Activated CD4-positive, alpha-beta memory T cell treated with anti-CD3 and anti-CD28 coated beads, Interleukin-2, amount 10 ng/mL, durations not matched to agents 7 days and 5 days (primary cell): ENCODE measurements at regions not wholly inside any gene's neighbourhood (a gene's known extent, or its start where the extent isn't known, plus 50 kb on each side); places are given as distances from the start of the nearest gene placed in this dataset.

Experiments used
- CTCF ChIA-PET: fragments of 350-600 bp; sonication (Branson Sonifier 250); formaldehyde crosslinking; loops from one replicate; lab custom pipeline; 2021; ENCODE audit warnings: antibody characterized with exemption, inconsistent platforms; lab: Charles Lee
- POLR2A ChIA-PET: fragments of 350-600 bp; sonication (Branson Sonifier 250); formaldehyde crosslinking; loops from one replicate; lab custom pipeline; 2021; ENCODE audit warnings: antibody characterized with exemption; lab: Charles Lee
- DNase-seq: peaks from one replicate; pipeline ENCODE4 v3.0.0-alpha.2; 2020
- H3K27ac Mint-ChIP-seq: one replicate; pipeline ENCODE4 v1.8.0; 2021; ENCODE audit warnings: mild to moderate bottlenecking, mixed read lengths
- H3K27me3 Mint-ChIP-seq: one replicate; pipeline ENCODE4 v1.8.0; 2021; ENCODE audit warnings: mixed read lengths
- H3K36me3 Mint-ChIP-seq: one replicate; pipeline ENCODE4 v1.8.0; 2021; ENCODE audit warnings: low read depth, mixed read lengths
- H3K4me1 Mint-ChIP-seq: one replicate; pipeline ENCODE4 v1.8.0; 2021; ENCODE audit warnings: mixed read lengths
- H3K4me3 Mint-ChIP-seq: one replicate; pipeline ENCODE4 v1.8.0; 2021; ENCODE audit warnings: mild to moderate bottlenecking, mixed read lengths
- H3K9me3 Mint-ChIP-seq: one replicate; pipeline ENCODE4 v1.8.0; 2021; ENCODE audit warnings: mixed read lengths

- CTCF ChIA-PET = no interaction called here
- no peak overlapping the region for H3K27ac Mint-ChIP-seq
- H3K4me1 Mint-ChIP-seq = no peaks in the 10 kb centered on the region
- H3K27me3 Mint-ChIP-seq = peaks cover 6% of the 10 kb centered on the region
- POLR2A ChIA-PET = no interaction called here
- H3K9me3 Mint-ChIP-seq = no peaks in the 10 kb centered on the region
- no peak overlapping the region for H3K4me3 Mint-ChIP-seq
- no peak for DNase-seq
- H3K36me3 Mint-ChIP-seq = no peaks in the 10 kb centered on the region
These were observed 651.3 kb downstream of the PTPRC start for GRCh38 chr1:199290186-199290585.

- CTCF ChIA-PET = no interaction called here
- H3K27me3 Mint-ChIP-seq = peaks cover 10% of the 10 kb centered on the region
- no peaks in the 10 kb centered on the region for H3K36me3 Mint-ChIP-seq
- H3K4me1 Mint-ChIP-seq = no peaks in the 10 kb centered on the region
- H3K9me3 Mint-ChIP-seq = no peaks in the 10 kb centered on the region
- no peak for DNase-seq
- POLR2A ChIA-PET = no interaction called here
- no peak overlapping the region for H3K4me3 Mint-ChIP-seq
- H3K27ac Mint-ChIP-seq = no peak overlapping the region
These were observed 652.3 kb downstream of the PTPRC start for GRCh38 chr1:199291022-199291740.

DNA sequence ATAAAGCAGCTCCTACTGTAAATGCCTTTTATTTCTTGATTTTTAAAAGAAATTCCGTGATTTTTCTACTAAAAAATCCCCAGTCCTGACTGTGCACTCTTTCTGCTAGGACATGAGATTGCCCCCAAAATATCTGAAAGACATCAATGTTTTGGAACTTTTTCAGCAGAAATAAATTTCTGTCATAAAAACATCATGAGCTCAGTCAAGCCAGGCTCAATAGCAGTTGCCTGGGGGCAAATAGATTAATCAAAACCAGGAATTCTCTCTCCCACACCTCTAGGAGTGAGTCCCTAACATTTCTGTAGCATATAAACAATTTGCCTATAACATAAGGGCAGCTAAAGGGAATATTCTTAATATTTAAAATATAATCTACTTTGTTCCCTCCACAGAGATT is 654.1 kb downstream of the PTPRC start:
- H3K4me3 Mint-ChIP-seq = no peak overlapping the region
- H3K27me3 Mint-ChIP-seq = peaks cover 11% of the 10 kb centered on the region
- H3K4me1 Mint-ChIP-seq = no peaks in the 10 kb centered on the region
- no peaks in the 10 kb centered on the region for H3K9me3 Mint-ChIP-seq
- CTCF ChIA-PET = no interaction called here
- POLR2A ChIA-PET = interaction anchor here (0.6 kb wide), 1 partner anchor 140 kb away, joined by 3 read pairs; no protein-coding TSS in a partner anchor
- no peaks in the 10 kb centered on the region for H3K36me3 Mint-ChIP-seq
- DNase-seq = no peak
- H3K27ac Mint-ChIP-seq = no peak overlapping the region

- Mint-ChIP-seq H3K4me3 (no peak overlapping the region), H3K4me1 (no peaks in the 10 kb centered on the region), H3K27me3 (peaks cover 14% of the 10 kb centered on the region), H3K36me3 (no peaks in the 10 kb centered on the region), H3K27ac (no peak overlapping the region), H3K9me3 (no peaks in the 10 kb centered on the region)
- ChIA-PET POLR2A (no interaction called here), CTCF (no interaction called here)
- DNase-seq = no peak
These were observed 656.3 kb downstream of the PTPRC start for GRCh38 chr1:199295107-199295506.

DNA sequence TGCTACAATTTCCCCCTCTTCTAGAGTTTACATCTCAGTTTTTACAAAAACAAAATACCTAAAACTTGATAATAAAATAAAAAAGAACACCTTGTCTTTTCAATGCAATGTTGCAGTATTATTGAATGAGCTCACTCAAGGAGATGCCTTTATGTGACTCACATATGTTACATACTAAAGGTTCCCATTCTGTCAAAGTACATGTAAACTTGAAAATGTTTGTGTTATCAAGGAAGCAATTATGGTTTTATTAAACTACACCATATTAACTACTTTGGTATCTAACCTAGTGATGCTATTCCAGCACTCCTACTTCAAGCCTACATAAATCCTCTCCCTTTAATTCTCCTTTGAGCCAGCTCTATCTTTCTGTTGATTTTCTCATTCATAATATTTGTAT is 658.3 kb downstream of the PTPRC start:
- DNase-seq = no peak
- ChIA-PET CTCF (no interaction called here), POLR2A (no interaction called here)
- no peak overlapping the region for H3K4me3 Mint-ChIP-seq
- H3K27me3 Mint-ChIP-seq = peaks cover 14% of the 10 kb centered on the region
- no peaks in the 10 kb centered on the region for H3K36me3 Mint-ChIP-seq
- H3K4me1 Mint-ChIP-seq = no peaks in the 10 kb centered on the region
- H3K9me3 Mint-ChIP-seq = no peaks in the 10 kb centered on the region
- no peak overlapping the region for H3K27ac Mint-ChIP-seq

GRCh38 chr1:199297887-199298286 is 659.0 kb downstream of the PTPRC start:
- POLR2A ChIA-PET = no interaction called here
- no peak for DNase-seq
- H3K4me3 Mint-ChIP-seq = no peak overlapping the region
- no peak overlapping the region for H3K27ac Mint-ChIP-seq
- H3K4me1 Mint-ChIP-seq = no peaks in the 10 kb centered on the region
- H3K36me3 Mint-ChIP-seq = no peaks in the 10 kb centered on the region
- no peaks in the 10 kb centered on the region for H3K9me3 Mint-ChIP-seq
- peaks cover 14% of the 10 kb centered on the region for H3K27me3 Mint-ChIP-seq
- CTCF ChIA-PET = no interaction called here

- Mint-ChIP-seq H3K4me3 (no peak overlapping the region), H3K9me3 (no peaks in the 10 kb centered on the region), H3K36me3 (no peaks in the 10 kb centered on the region), H3K4me1 (no peaks in the 10 kb centered on the region), H3K27ac (no peak overlapping the region), H3K27me3 (peaks cover 15% of the 10 kb centered on the region)
- CTCF ChIA-PET = no interaction called here
- no peak for DNase-seq
- POLR2A ChIA-PET = no interaction called here
These were observed 660.0 kb downstream of the PTPRC start for GRCh38 chr1:199298825-199299224.

DNA sequence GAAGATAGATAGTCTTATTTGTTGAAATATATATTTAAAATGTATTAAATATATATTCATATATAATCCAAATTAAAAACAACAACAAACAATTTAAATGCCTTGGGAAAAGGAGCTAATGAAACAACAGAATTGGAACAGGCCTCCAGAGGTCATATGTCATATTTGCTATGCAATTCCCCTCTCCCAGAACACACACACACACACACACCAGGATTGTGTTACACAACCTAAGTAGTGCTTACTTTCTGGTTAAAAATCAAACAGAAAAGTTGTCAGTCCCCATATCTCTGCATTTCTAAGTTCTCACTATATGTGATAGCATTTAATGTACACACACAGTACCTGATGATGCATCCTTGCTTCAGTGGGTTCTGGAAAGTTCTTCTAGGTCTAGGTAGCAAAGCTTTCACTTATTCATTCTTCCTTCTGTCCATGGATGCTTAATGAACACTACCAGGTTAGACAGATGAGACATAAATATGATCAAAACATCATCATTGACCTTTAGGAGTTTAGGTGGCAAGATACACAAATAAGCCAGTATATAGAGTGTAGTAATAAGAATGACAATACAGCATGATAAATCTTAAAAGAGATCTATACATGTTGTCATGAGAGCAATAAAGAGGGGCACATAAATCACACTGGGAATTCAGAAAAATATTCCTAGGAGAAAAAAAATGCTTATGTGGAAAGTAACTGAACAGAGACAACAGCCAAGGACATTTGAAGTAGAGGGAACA is 662.8 kb downstream of the PTPRC start:
- POLR2A ChIA-PET = interaction anchor here (0.6 kb wide), 1 partner anchor 532 kb away, joined by 3 read pairs; no protein-coding TSS in a partner anchor
- no peak overlapping the region for H3K4me3 Mint-ChIP-seq
- CTCF ChIA-PET = no interaction called here

GRCh38 chr1:199302554-199302953 is 663.7 kb downstream of the PTPRC start:
- no peak overlapping the region for H3K27ac Mint-ChIP-seq
- POLR2A ChIA-PET = no interaction called here
- CTCF ChIA-PET = no interaction called here
- H3K9me3 Mint-ChIP-seq = no peaks in the 10 kb centered on the region
- H3K27me3 Mint-ChIP-seq = peaks cover 17% of the 10 kb centered on the region
- no peaks in the 10 kb centered on the region for H3K36me3 Mint-ChIP-seq
- H3K4me1 Mint-ChIP-seq = no peaks in the 10 kb centered on the region
- DNase-seq = no peak
- H3K4me3 Mint-ChIP-seq = no peak overlapping the region

More for the DNA sequence above, 662.8 kb downstream of the PTPRC start:
- Mint-ChIP-seq H3K36me3 (no peaks in the 10 kb centered on the region), H3K4me1 (no peaks in the 10 kb centered on the region), H3K9me3 (no peaks in the 10 kb centered on the region), H3K27ac (no peak overlapping the region), H3K27me3 (peaks cover 18% of the 10 kb centered on the region)
- DNase-seq = no peak

DNA sequence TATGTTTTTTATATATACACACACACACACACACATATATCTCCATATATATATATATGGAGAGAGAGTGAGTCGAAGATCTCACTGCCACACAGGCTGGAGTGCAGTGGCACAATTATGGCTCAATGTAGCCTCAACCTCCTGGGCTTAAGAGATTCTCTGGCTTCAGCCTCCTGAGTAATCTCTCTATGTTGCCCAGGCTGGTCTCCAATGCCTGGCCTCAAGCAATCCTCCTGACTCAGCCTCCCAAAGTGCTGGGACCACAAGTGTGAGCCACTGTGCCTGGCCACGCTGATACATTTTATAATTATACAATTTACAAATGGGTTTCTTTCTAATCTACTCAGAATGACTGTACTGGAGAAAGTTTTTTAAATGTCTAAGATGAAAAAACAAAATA is 664.2 kb downstream of the PTPRC start:
- no peak for DNase-seq
- no peaks in the 10 kb centered on the region for H3K36me3 Mint-ChIP-seq
- no peak overlapping the region for H3K4me3 Mint-ChIP-seq
- H3K9me3 Mint-ChIP-seq = no peaks in the 10 kb centered on the region
- no peak overlapping the region for H3K27ac Mint-ChIP-seq
- ChIA-PET POLR2A (no interaction called here), CTCF (no interaction called here)
- peaks cover 14% of the 10 kb centered on the region for H3K27me3 Mint-ChIP-seq
- peaks cover under 1% of the 10 kb centered on the region for H3K4me1 Mint-ChIP-seq

DNA sequence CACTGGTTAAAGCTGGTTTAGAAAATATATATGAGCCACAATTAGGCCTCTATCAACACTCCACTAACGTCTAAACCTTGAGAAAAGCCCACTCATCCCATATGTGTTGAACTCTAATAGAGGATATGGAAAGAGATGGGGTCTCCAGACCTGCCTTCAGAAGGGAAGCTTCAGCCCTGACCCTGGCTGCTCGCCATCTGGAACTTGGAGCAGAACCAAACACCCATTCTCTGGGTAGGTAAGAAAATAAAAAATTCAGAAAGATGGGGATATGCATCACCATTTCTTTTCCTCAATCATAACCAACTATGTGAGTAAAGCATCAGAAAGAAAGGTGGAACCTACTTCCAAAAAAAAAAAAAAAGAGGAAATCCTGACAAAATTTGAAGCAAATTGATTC is 666.2 kb downstream of the PTPRC start:
- ChIA-PET POLR2A (no interaction called here), CTCF (no interaction called here)
- peaks cover 5% of the 10 kb centered on the region for H3K4me1 Mint-ChIP-seq
- H3K27ac Mint-ChIP-seq = no peak overlapping the region
- H3K9me3 Mint-ChIP-seq = no peaks in the 10 kb centered on the region
- H3K4me3 Mint-ChIP-seq = no peak overlapping the region
- peaks cover 24% of the 10 kb centered on the region for H3K27me3 Mint-ChIP-seq
- DNase-seq = no peak
- no peaks in the 10 kb centered on the region for H3K36me3 Mint-ChIP-seq

DNA sequence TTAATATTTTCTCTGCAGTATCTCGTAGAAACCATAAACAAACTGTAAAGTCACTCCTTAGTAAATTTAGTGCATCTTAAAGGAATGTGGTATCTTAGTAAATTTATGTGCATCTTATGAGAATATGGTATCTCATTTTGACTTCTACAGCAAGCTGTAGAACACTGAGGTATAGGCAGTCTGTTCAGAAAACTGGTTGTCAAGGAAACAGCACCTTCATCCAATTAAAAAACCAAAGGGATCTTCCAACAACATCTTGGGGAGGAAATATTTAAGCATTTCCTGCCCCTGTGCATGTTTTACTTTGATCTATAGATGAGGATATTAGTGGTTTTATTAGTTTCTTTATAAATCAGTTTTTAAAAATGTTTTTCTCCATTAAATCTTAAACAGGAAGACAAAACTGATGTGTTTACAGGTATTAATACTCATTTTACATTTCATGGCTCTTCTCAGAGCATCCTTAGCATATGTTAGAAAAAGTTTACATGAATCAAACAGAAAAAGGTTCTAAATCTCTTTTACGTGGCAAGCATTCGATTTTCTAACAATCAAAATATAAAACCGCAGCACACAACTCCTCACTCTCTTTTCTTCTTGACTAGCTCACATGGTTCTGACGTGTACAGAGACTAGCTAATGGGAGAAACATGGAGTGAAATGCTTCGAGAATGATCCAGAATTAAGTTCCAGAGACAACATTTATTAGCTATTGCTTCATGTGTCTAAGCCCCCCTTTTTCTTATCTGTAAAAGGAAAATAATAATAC is 668.8 kb downstream of the PTPRC start:
- peaks cover 5% of the 10 kb centered on the region for H3K4me1 Mint-ChIP-seq
- CTCF ChIA-PET = no interaction called here
- H3K9me3 Mint-ChIP-seq = no peaks in the 10 kb centered on the region
- H3K4me3 Mint-ChIP-seq = no peak overlapping the region
- peaks cover 32% of the 10 kb centered on the region for H3K27me3 Mint-ChIP-seq
- H3K27ac Mint-ChIP-seq = no peak overlapping the region
- H3K36me3 Mint-ChIP-seq = no peaks in the 10 kb centered on the region
- no peak for DNase-seq
- POLR2A ChIA-PET = no interaction called here

- H3K4me1 Mint-ChIP-seq = peaks cover 5% of the 10 kb centered on the region
- H3K4me3 Mint-ChIP-seq = no peak overlapping the region
These were observed 669.6 kb downstream of the PTPRC start for GRCh38 chr1:199308349-199308846.

More at GRCh38 chr1:199308349-199308846, 669.6 kb downstream of the PTPRC start:
- ChIA-PET POLR2A (no interaction called here), CTCF (no interaction called here)
- no peaks in the 10 kb centered on the region for H3K36me3 Mint-ChIP-seq
- peaks cover 33% of the 10 kb centered on the region for H3K27me3 Mint-ChIP-seq
- H3K9me3 Mint-ChIP-seq = no peaks in the 10 kb centered on the region
- no peak for DNase-seq
- no peak overlapping the region for H3K27ac Mint-ChIP-seq
